ENCODE measurements at regions not wholly inside any gene's neighbourhood (a gene's known extent, or its start where the extent isn't known, plus 50 kb on each side); places are given as distances from the start of the nearest gene placed in this dataset.

- TF ChIP-seq CTCF (IDR thresholded peaks at IDR 0.05; ENCODE audit: extremely low read depth in 1 of 2, insufficient read depth in 1 of 2, low read depth in 1 of 2, low read length in 2 of 2) (no peak), POLR2AphosphoS5 (IDR thresholded peaks at IDR 0.05; ENCODE audit: insufficient read depth, low read depth, low read length) (no peak), GATA2 (IDR thresholded peaks at IDR 0.05; ENCODE audit: insufficient read depth, insufficient read length, low read depth, low read length) (no peak), POLR2A (IDR thresholded peaks at IDR 0.05; ENCODE audit: low read depth, low read length) (no peak)
Measured at GRCh38 chr16:79865918-79866317, 265.4 kb upstream of the MAF start.

Measured in endothelial cell of umbilical vein (primary cell).